ENCODE measurements at regions not wholly inside any gene's neighbourhood (a gene's known extent, or its start where the extent isn't known, plus 50 kb on each side); places are given as distances from the start of the nearest gene placed in this dataset.
"Not testable (repeated sequence)": the region's sequence is repeated elsewhere in the genome, so short reads cannot be mapped to it uniquely, and the experiment has no call there.

GRCh38 chr9:2523591-2523990 is 98.0 kb upstream of the VLDLR start:
- DNase-seq = no peak

DNA sequence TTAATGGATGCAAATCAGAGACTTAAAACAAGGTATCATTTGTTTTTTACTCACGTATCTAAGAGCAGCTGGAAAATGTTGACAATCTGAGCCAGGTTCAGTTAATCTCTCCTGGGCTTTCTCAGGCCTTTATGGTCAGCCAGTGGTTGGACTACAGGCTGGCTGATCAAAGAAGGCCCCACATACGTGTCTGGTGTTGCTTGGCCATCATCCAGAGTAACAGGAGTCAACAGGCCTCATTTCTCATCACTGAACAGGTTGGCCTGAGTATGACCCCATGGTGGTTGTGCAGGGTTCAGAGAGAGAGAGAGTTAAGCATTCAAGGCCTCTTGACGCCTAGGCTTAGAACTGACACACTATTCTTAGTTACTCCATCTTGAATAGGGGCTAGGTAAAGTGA is 97.0 kb upstream of the VLDLR start:
- DNase-seq = no peak

- DNase-seq = no peak
Measured at GRCh38 chr9:2525147-2525546, 96.4 kb upstream of the VLDLR start.

GRCh38 chr9:2526071-2526828 is 95.3 kb upstream of the VLDLR start:
- DNase-seq = no peak

DNA sequence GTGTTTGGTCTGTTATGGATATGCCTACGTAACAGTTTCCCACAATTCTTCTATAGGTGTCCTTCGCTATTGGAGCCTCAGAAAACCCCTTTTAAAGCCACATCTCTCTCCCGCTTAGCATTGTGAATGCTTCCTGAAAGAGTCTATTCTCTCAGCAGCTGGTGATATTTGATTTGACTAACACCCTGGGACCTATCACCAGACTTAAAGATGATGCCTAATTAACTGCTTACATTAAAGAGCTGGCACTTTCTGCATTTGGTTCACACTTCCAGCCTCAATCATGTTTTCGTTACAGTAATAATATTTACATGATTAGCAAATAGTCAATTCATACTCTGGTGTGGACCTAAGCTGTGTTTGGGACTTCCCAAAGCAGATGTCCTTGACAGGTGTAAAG is 90.1 kb upstream of the VLDLR start:
- DNase-seq = no peak

- DNase-seq = no peak
Measured at GRCh38 chr9:2536511-2536910, 85.1 kb upstream of the VLDLR start.

- no peak for DNase-seq
Measured at GRCh38 chr9:2545881-2546490, 75.6 kb upstream of the VLDLR start.

- DNase-seq = not testable (repeated sequence)
Measured at GRCh38 chr9:2555899-2556600, 65.5 kb upstream of the VLDLR start.

DNA sequence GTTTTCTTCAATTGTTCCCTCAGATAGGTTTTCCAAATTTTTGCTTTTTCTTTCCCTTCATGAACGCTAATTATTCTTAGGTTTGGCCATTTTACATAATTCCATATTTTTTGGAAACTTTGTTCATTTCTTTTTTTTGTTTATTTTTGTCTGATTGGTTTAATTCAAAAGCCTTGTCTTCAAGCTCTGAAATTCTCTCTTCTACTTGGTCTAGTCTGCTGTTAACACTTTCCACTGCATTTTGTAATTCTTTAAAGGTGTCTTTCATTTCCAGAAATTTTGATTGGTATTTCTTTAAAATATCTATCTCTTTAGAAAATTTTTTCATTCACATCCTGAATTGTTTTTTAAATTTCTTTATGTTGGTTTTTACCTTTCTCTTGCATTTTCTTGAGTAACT is 63.9 kb upstream of the VLDLR start:
- no peak for DNase-seq

DNA sequence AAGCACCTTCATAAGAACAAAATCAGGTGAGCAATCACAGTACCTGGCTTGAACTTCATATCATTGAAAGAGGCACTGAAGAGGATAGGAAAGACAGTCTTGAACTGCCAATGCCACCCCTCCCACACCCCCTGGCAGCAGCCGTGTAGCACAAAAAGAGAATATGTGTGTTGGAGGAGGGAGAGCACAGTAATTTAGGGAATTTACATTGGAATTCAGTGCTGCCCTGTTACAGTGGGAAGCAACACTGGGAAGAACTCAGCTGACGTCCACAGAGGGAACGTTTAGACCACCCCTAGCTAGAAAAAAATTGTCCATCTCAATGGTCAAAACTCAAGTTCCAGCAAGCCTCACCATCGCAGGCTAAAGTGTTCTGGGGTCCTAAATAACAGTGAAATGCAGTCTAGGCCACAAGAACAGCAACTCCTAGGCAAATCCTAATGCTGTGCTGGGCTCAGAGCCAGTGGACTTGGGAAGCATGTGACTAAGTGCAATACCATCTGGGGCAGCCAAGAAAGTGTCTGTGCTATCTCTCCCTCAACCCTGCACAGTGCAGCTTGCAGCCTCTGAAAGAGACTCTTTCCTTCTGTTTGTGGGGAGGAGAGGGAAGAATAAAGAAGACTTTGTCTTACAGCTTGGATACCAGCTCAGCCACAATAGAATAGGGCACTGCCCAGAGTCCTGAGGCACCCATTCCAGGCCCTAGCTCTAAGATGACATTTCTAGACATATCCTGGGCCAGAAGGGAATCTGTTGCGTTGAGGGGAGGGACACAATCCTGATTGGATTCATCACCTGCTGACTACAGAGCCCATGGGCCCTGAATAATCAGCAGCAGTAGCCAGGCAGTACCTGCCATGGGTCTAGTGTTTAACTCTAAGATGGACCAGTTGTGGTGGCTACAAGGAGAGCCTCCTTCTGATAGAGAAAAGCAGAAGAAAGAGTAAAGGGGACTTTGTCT is 62.1 kb upstream of the VLDLR start:
- no peak for DNase-seq

DNA sequence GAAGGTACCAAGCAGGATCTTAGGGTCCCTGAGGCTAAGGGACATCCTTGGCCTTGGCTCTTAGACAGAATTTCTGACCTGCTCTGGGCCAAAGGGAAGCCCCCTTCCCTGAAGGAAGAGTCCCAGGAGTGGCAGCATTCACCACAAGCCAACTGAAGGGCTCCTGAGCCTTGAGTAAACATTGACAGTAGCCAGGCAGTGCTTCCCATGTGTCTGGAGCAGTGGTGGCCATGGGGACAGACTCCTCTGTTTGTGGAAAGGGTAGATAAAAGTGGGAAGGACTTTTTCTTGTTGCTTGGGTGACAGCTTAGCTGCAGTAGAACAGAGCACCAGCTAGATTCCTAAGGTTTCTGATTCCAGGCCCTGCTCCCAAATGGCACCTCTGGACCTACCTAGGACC is 61.4 kb upstream of the VLDLR start:
- no peak for DNase-seq

GRCh38 chr9:2565676-2566340 is 55.8 kb upstream of the VLDLR start:
- DNase-seq = no peak

- DNase-seq = no peak
Measured at GRCh38 chr9:2567922-2568321, 53.7 kb upstream of the VLDLR start.

DNA sequence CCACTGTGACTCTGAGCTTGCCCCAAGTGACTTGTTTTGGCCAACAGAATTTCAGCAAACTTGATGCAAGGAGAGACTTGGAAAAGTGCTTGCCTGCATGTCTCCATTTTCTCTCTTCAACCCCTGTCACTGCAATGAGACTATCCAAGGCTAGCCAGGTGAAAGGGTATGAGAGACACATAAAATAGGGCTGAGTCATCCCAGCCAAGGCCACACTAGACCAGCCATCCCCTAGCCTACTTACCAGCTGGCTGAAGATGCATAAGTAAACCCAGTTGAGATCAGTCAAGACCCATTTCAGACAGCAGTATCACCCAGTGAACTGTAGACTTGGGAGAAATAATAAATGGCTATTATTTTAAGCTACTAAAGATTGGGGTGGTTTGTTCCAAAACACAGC is 52.9 kb upstream of the VLDLR start:
- no peak for DNase-seq

GRCh38 chr9:2570615-2571479 is 50.7 kb upstream of the VLDLR start:
- peak; percentile 61 for DNase-seq
